ENCODE measurements at regions not wholly inside any gene's neighbourhood (a gene's known extent, or its start where the extent isn't known, plus 50 kb on each side); places are given as distances from the start of the nearest gene placed in this dataset.

DNA sequence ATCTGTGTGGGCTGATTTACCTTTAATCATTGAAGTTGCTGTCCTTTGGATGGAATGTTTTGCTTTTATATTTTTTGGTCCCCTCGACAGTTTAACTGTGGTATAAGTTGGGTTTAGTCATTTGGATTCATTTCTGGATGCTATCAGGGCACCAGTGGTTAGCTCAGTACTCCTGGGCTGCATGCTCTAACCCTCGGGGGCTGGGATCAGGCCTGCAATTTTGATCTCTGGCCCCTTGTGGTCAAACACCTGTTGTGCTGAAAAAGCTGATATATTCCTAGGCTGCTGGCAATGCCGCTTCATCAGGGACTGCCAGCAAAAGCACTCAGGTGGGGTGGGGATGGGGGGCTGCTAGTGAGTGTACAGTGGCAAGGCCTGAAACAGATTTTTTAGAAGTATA is 440.4 kb upstream of the RIOK2 start:
- Mint-ChIP-seq H3K27ac (ENCODE audit: unreplicated experiment) (no peak overlapping the region), H3K27me3 (ENCODE audit: low read depth) (peaks cover 3% of the 10 kb centered on the region), H3K4me3 (ENCODE audit: unreplicated experiment) (no peak overlapping the region), H3K9me3 (ENCODE audit: low read depth) (peaks cover 14% of the 10 kb centered on the region), H3K36me3 (ENCODE audit: low read depth) (no peaks in the 10 kb centered on the region), H3K4me1 (ENCODE audit: low read depth) (peaks cover 12% of the 10 kb centered on the region)
- TF ChIP-seq, protein P1, sequence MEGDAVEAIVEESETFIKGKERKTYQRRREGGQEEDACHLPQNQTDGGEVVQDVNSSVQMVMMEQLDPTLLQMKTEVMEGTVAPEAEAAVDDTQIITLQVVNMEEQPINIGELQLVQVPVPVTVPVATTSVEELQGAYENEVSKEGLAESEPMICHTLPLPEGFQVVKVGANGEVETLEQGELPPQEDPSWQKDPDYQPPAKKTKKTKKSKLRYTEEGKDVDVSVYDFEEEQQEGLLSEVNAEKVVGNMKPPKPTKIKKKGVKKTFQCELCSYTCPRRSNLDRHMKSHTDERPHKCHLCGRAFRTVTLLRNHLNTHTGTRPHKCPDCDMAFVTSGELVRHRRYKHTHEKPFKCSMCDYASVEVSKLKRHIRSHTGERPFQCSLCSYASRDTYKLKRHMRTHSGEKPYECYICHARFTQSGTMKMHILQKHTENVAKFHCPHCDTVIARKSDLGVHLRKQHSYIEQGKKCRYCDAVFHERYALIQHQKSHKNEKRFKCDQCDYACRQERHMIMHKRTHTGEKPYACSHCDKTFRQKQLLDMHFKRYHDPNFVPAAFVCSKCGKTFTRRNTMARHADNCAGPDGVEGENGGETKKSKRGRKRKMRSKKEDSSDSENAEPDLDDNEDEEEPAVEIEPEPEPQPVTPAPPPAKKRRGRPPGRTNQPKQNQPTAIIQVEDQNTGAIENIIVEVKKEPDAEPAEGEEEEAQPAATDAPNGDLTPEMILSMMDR (IDR thresholded peaks at IDR 0.05) = no peak
- no peak for DNase-seq (ENCODE audit: low spot score)

DNA sequence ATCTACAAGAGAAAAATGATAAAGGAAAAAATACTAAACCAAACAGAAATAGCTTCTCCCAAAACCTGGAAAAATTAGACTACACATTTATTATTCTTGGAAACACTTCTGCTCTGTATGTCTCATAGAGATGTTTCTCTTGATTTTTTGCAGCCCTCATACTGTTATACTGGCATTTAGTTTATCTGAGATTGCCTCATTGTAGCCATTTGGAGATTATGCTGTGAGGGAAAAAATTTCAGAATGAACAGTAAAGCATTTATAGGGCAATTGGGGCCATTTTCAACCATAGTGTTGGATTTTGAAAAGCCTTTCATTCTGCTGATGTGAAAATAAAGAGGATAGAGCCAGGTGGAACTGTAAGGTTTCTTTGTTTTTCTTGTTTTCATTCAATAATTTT is 441.8 kb upstream of the RIOK2 start:
- Mint-ChIP-seq H3K4me1 (ENCODE audit: low read depth) (peaks cover 21% of the 10 kb centered on the region), H3K27ac (ENCODE audit: unreplicated experiment) (no peak overlapping the region), H3K9me3 (ENCODE audit: low read depth) (peaks cover 3% of the 10 kb centered on the region), H3K36me3 (ENCODE audit: low read depth) (no peaks in the 10 kb centered on the region), H3K27me3 (ENCODE audit: low read depth) (peaks cover 3% of the 10 kb centered on the region), H3K4me3 (ENCODE audit: unreplicated experiment) (no peak overlapping the region)
- DNase-seq (ENCODE audit: low spot score) = no peak
- TF ChIP-seq, protein P1 (IDR thresholded peaks at IDR 0.05) = no peak

DNA sequence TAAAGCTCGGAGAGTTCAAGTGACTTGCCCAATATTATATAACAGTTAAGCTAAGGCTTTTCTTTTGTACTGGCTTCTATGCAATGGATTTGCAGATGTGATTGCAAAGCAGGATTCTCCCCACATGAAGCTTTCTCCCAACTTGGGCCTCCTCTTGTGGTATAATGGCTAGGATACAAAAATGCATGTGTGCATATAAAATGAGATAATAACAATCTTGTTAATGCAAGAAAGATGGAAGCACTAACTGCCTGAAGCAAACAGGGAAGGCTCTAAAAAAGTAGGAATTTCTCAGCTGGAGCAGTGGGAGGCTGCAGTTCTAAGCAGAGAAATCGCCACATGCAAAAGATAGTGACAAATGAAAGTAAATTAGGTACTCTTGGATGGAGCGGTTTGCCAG is 444.2 kb upstream of the RIOK2 start:
- TF ChIP-seq, protein P1 (IDR thresholded peaks at IDR 0.05) = no peak
- H3K4me3 Mint-ChIP-seq (ENCODE audit: unreplicated experiment) = no peak overlapping the region
- no peaks in the 10 kb centered on the region for H3K27me3 Mint-ChIP-seq (ENCODE audit: low read depth)
- H3K27ac Mint-ChIP-seq (ENCODE audit: unreplicated experiment) = no peak overlapping the region
- no peak for DNase-seq (ENCODE audit: low spot score)
- H3K36me3 Mint-ChIP-seq (ENCODE audit: low read depth) = no peaks in the 10 kb centered on the region
- H3K9me3 Mint-ChIP-seq (ENCODE audit: low read depth) = no peaks in the 10 kb centered on the region
- peaks cover 21% of the 10 kb centered on the region for H3K4me1 Mint-ChIP-seq (ENCODE audit: low read depth)

DNA sequence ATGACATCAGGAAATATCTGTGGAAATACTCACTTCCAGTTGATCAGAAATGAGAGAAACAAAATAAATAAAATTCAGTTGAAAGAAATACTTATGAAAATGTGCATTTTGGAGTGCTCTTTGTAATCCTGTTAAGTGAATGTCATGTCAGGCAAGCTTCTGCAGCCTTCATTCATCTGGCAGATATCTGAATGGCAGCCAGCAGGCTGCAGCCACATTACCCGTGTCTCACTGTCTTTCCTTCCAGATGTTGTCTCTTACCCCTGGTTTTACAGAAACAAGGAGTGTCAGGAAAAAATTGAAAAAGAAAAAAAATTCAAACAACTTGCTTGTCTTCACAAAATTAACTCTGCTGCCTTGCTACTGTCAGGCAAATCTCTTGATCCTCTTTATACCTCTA is 445.0 kb upstream of the RIOK2 start:
- DNase-seq (ENCODE audit: low spot score) = no peak
- Mint-ChIP-seq H3K36me3 (ENCODE audit: low read depth) (no peaks in the 10 kb centered on the region), H3K4me1 (ENCODE audit: low read depth) (peaks cover 21% of the 10 kb centered on the region), H3K9me3 (ENCODE audit: low read depth) (no peaks in the 10 kb centered on the region), H3K4me3 (ENCODE audit: unreplicated experiment) (no peak overlapping the region), H3K27me3 (ENCODE audit: low read depth) (no peaks in the 10 kb centered on the region), H3K27ac (ENCODE audit: unreplicated experiment) (no peak overlapping the region)
- TF ChIP-seq, protein P1 (IDR thresholded peaks at IDR 0.05) = no peak

DNA sequence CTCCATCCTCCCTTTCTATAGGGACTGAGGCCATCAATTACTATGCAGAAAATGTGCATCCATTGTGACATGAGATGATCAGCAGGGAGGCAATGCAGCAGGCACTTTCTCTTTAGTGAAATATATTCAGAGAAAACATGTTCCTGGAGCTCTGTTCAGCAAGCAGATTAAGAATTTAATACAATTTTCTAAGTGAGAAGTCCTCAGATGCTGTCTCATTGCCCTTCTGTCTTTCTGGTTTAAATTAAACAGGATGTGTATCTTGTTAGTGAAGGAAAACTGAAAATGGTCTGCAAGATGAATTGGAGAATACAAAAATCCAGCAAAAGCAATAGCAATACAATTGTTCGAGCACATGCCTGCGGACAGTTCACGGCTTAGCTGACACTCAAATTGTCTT is 445.8 kb upstream of the RIOK2 start:
- no peak overlapping the region for H3K27ac Mint-ChIP-seq (ENCODE audit: unreplicated experiment)
- no peak for DNase-seq (ENCODE audit: low spot score)
- H3K27me3 Mint-ChIP-seq (ENCODE audit: low read depth) = no peaks in the 10 kb centered on the region
- H3K36me3 Mint-ChIP-seq (ENCODE audit: low read depth) = no peaks in the 10 kb centered on the region
- TF ChIP-seq, protein P1 (IDR thresholded peaks at IDR 0.05) = no peak
- H3K4me1 Mint-ChIP-seq (ENCODE audit: low read depth) = peaks cover 21% of the 10 kb centered on the region
- H3K4me3 Mint-ChIP-seq (ENCODE audit: unreplicated experiment) = no peak overlapping the region
- H3K9me3 Mint-ChIP-seq (ENCODE audit: low read depth) = no peaks in the 10 kb centered on the region

Data from chondrocyte (in vitro differentiated cells).